ENCODE measurements at regions not wholly inside any gene's neighbourhood (a gene's known extent, or its start where the extent isn't known, plus 50 kb on each side); places are given as distances from the start of the nearest gene placed in this dataset.

DNA sequence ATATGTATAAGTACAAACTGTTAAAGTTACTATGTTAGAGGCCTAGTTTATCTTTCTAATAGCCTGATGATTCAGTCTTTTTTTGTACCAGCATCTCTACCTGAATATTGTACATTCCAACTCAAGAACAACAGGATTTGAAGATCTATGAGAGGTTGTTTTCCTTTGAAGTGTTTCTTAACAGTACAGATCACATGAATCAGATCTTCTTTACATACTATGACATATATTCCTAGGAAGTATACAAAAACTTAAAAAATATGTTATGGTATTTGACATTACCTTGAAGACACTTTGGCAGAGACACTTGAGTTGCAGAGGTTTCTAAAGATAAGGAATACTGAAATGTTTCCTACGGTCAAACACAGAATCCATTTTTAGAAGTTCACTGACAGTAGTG, 1280.9 kb downstream of the KCNT2 start:
- no peak for TF ChIP-seq GATA3 (IDR thresholded peaks at IDR 0.05; ENCODE audit: low read depth, low read length)
- TF ChIP-seq GATA2 (IDR thresholded peaks at IDR 0.05; ENCODE audit: low read depth, low read length) = no peak
